Keratinocyte (primary cell): ENCODE measurements at regions not wholly inside any gene's neighbourhood (a gene's known extent, or its start where the extent isn't known, plus 50 kb on each side); places are given as distances from the start of the nearest gene placed in this dataset.

Experiments
- DNase-seq: peaks from one replicate; pipeline ENCODE4 v3.0.0-alpha.2; 2011; ENCODE audit warnings: low read depth, missing footprints, low spot score
- FAIRE-seq: peaks from 2 replicates; lab custom pipeline; 2011; peaks lifted over from hg19 to GRCh38; lab: Jason Lieb, UNC
- H2AFZ ChIP-seq: 2 replicates; pipeline ENCODE4 v1.6.0; 2012; ENCODE audit warnings: low read length, control low read depth, inconsistent platforms; ENCODE audit not compliant: control insufficient read depth
- H3K27ac ChIP-seq: 2 replicates; pipeline ENCODE4 v1.5.1; 2011; ENCODE audit warnings: low read length; ENCODE audit not compliant: control insufficient read depth, insufficient read depth
- H3K27me3 ChIP-seq: 3 replicates; pipeline ENCODE4 v1.6.0; 2011; ENCODE audit warnings: low read length; ENCODE audit not compliant: control insufficient read depth, insufficient read depth; ENCODE audit errors: extremely low read depth
- H3K36me3 ChIP-seq, 2 experiments: 2 replicates in 1 of 2; 3 replicates in 1 of 2; pipeline ENCODE4 v1.5.1; 2011; ENCODE audit warnings: low read length in 2 of 2, mild to moderate bottlenecking in 1 of 2; ENCODE audit not compliant: control insufficient read depth in 2 of 2, insufficient read depth in 2 of 2; ENCODE audit errors: extremely low read depth in 1 of 2
- H3K4me1 ChIP-seq: 3 replicates; pipeline ENCODE4 v1.5.1; 2011; ENCODE audit warnings: low read length; ENCODE audit not compliant: control insufficient read depth, insufficient read depth; ENCODE audit errors: extremely low read depth
- H3K4me2 ChIP-seq: 3 replicates; pipeline ENCODE4 v1.6.0; 2011; ENCODE audit warnings: low read depth, low read length; ENCODE audit not compliant: control insufficient read depth, insufficient read depth; ENCODE audit errors: extremely low read depth
- H3K4me3 ChIP-seq, 3 experiments: fragments of 200-600 bp in 1 of 3; sonication (generic) in 1 of 3; 2 replicates in 2 of 3; 3 replicates in 1 of 3; pipeline ENCODE4 v1.5.1; 2011 to 2016; ENCODE audit warnings: low read length in 3 of 3, mild to moderate bottlenecking in 3 of 3, control low read depth in 2 of 3, inconsistent platforms in 1 of 3, low read depth in 1 of 3, mixed read lengths in 1 of 3, mixed run types in 1 of 3, moderate library complexity in 1 of 3; ENCODE audit not compliant: control insufficient read depth in 2 of 3, insufficient read depth in 2 of 3; ENCODE audit errors: extremely low read depth in 1 of 3
- H3K79me2 ChIP-seq: 2 replicates; pipeline ENCODE4 v1.6.0; 2012; ENCODE audit warnings: low read length; ENCODE audit not compliant: control insufficient read depth, insufficient read depth
- H3K9ac ChIP-seq: 3 replicates; pipeline ENCODE4 v1.6.0; 2011; ENCODE audit warnings: low read length; ENCODE audit not compliant: control insufficient read depth, insufficient read depth; ENCODE audit errors: extremely low read depth
- H3K9me1 ChIP-seq: 3 replicates; pipeline ENCODE4 v1.6.0; 2011; ENCODE audit warnings: low read length; ENCODE audit not compliant: control insufficient read depth, insufficient read depth; ENCODE audit errors: extremely low read depth
- H3K9me3 ChIP-seq: 2 replicates; pipeline ENCODE4 v1.5.1; 2012; ENCODE audit warnings: low read depth, low read length; ENCODE audit not compliant: control insufficient read depth
- H4K20me1 ChIP-seq: 3 replicates; pipeline ENCODE4 v1.6.0; 2011; ENCODE audit warnings: low read length; ENCODE audit not compliant: control insufficient read depth, insufficient read depth; ENCODE audit errors: extremely low read depth
- CTCF ChIP-seq, 3 experiments: IDR thresholded peaks in 1 of 3; conservative IDR thresholded peaks in 1 of 3; optimal IDR thresholded peaks in 1 of 3; 2 replicates in 2 of 3; 3 replicates in 1 of 3; pipeline versions ENCODE3 to v1.5.1; 2011; ENCODE audit warnings: low read length in 3 of 3, mild to moderate bottlenecking in 3 of 3, moderate library complexity in 2 of 3, control low read depth in 1 of 3, inconsistent platforms in 1 of 3; ENCODE audit not compliant: insufficient read depth in 2 of 3; ENCODE audit errors: extremely low read depth in 1 of 3
- EZH2 ChIP-seq: IDR thresholded peaks from one replicate; pipeline ENCODE4 v1.6.1; 2012; ENCODE audit warnings: inconsistent platforms, mild to moderate bottlenecking, low read length, moderate library complexity
- dilution Hi-C: fragments of 300-500 bp; cut with MboI; formaldehyde crosslinking; loops from one replicate; pipeline ENCODE4 v1.7.0; 2020; ENCODE audit warnings: low sequenced_read_pairs; ENCODE audit not compliant: extremely low pct_ligation_motif_present

DNA sequence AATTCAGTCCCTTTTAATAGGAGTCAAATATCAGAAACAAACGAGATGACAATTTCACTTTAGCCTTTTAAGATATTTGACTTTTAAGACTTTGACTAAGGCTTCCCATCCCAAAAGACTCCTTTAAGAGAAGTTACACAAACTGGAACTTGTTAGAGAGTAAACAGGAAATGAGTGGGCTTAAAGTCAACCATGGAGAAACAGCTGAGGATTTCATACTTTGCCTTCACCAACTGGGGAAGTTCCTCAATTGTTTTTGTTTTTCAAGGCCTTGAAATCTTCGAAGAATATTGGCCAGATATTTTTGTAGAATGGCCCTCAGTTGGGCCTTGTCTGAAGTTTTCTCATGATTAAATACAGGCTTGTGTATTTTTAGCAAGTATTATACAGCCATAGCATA lies 227.3 kb downstream of the POU4F1 start:
- Histone ChIP-seq H3K27ac (no peak overlapping the region), H3K9ac (no peak overlapping the region), H3K4me3 (no peak overlapping the region), H3K36me3 (no peaks in the 10 kb centered on the region), H3K79me2 (no peaks in the 10 kb centered on the region), H3K9me3 (no peaks in the 10 kb centered on the region), H3K4me1 (no peaks in the 10 kb centered on the region), H3K9me1 (no peaks in the 10 kb centered on the region), H3K27me3 (no peaks in the 10 kb centered on the region), H2AFZ (no peak overlapping the region), H3K4me2 (no peak overlapping the region), H4K20me1 (no peaks in the 10 kb centered on the region)
- TF ChIP-seq CTCF (optimal IDR thresholded peaks at IDR 0.05 in 1 of 3, IDR thresholded peaks at IDR 0.05 in 1 of 3, conservative IDR thresholded peaks at IDR 0.05 in 1 of 3; ENCODE audit: extremely low read depth in 1 of 3, insufficient read depth in 2 of 3, low read length in 3 of 3) = no peak
- TF ChIP-seq EZH2 = no peak
- no peak for DNase-seq
- no peak for FAIRE-seq
- dilution Hi-C loops = no loop called here

DNA sequence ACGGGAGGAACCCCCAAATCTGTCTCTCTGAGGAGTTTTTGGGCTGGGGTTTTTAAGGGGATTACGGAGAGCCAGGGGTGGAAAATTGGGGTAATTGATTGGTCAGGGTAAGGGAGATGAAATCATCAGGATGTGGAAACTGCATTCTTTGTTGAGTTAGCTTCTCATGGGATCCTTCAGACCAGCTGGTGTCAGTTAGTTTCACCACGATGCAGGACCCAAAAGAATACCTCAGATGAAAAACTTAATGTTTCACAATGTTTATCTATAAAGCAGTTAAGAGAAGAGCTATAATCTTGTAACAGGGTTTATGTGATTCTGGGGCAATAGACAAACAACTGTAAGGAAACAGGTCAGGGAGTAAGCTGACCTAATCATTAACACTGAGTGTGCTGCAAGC lies 230.8 kb downstream of the POU4F1 start:
- Histone ChIP-seq H3K27me3 (no peaks in the 10 kb centered on the region), H3K36me3 (no peaks in the 10 kb centered on the region), H2AFZ (no peak overlapping the region), H3K9ac (no peak overlapping the region), H3K4me3 (no peak overlapping the region), H3K27ac (no peak overlapping the region), H3K4me2 (no peak overlapping the region), H3K79me2 (no peaks in the 10 kb centered on the region), H3K9me3 (no peaks in the 10 kb centered on the region), H4K20me1 (no peaks in the 10 kb centered on the region), H3K9me1 (no peaks in the 10 kb centered on the region), H3K4me1 (no peaks in the 10 kb centered on the region)
- TF ChIP-seq CTCF (optimal IDR thresholded peaks at IDR 0.05 in 1 of 3, IDR thresholded peaks at IDR 0.05 in 1 of 3, conservative IDR thresholded peaks at IDR 0.05 in 1 of 3; ENCODE audit: extremely low read depth in 1 of 3, insufficient read depth in 2 of 3, low read length in 3 of 3) = no peak
- TF ChIP-seq EZH2 = no peak
- dilution Hi-C loops = no loop called here
- DNase-seq = no peak
- no peak for FAIRE-seq
